ENCODE measurements at regions not wholly inside any gene's neighbourhood (a gene's known extent, or its start where the extent isn't known, plus 50 kb on each side); places are given as distances from the start of the nearest gene placed in this dataset.

- in situ Hi-C loops (cut with MboI; ENCODE audit: low sequenced_read_pairs): no loop called here
- H3K4me1 ChIP-seq: no peaks in the 10 kb centered on the region
Observed at GRCh38 chr1:209341673-209342420, 241.7 kb upstream of the CAMK1G start.

GRCh38 chr1:209342441-209343175 is 240.9 kb upstream of the CAMK1G start:
- in situ Hi-C loops (cut with MboI; ENCODE audit: low sequenced_read_pairs): no loop called here
- no peak overlapping the region for H3K4me3 ChIP-seq
- H3K27me3 ChIP-seq (ENCODE audit: low read depth): peaks cover 8% of the 10 kb centered on the region
- peaks cover 3% of the 10 kb centered on the region; the same call in 1 of the 2 replicates for H3K9me3 ChIP-seq
- DNase-seq (ENCODE audit: low spot score in 2 of 2): no peak
- no peaks in the 10 kb centered on the region for H3K36me3 ChIP-seq (replicated peaks)
- H3K4me1 ChIP-seq: no peaks in the 10 kb centered on the region

More at GRCh38 chr1:209341673-209342420, 241.7 kb upstream of the CAMK1G start:
- H3K4me3 ChIP-seq: no peak overlapping the region
- H3K36me3 ChIP-seq (replicated peaks): no peaks in the 10 kb centered on the region
- DNase-seq (ENCODE audit: low spot score in 2 of 2): no peak
- H3K27me3 ChIP-seq (ENCODE audit: low read depth): peaks cover 8% of the 10 kb centered on the region
- peaks cover 3% of the 10 kb centered on the region; the same call in 1 of the 2 replicates for H3K9me3 ChIP-seq

GRCh38 chr1:209343511-209343910 is 240.0 kb upstream of the CAMK1G start:
- no peaks in the 10 kb centered on the region for H3K4me1 ChIP-seq
- H3K36me3 ChIP-seq (replicated peaks): no peaks in the 10 kb centered on the region
- in situ Hi-C loops (cut with MboI; ENCODE audit: low sequenced_read_pairs): no loop called here
- H3K4me3 ChIP-seq: no peak overlapping the region
- DNase-seq (ENCODE audit: low spot score in 2 of 2): no peak
- H3K27me3 ChIP-seq (ENCODE audit: low read depth): peaks cover 8% of the 10 kb centered on the region
- peaks cover 3% of the 10 kb centered on the region; the same call in 1 of the 2 replicates for H3K9me3 ChIP-seq

GRCh38 chr1:209344156-209344555 is 239.4 kb upstream of the CAMK1G start:
- no peak overlapping the region for H3K4me3 ChIP-seq
- no peaks in the 10 kb centered on the region for H3K4me1 ChIP-seq
- no peak for DNase-seq (ENCODE audit: low spot score in 2 of 2)
- in situ Hi-C loops (cut with MboI; ENCODE audit: low sequenced_read_pairs): no loop called here
- H3K27me3 ChIP-seq (ENCODE audit: low read depth): peaks cover 8% of the 10 kb centered on the region; the same call in 1 of the 2 replicates
- H3K36me3 ChIP-seq (replicated peaks): no peaks in the 10 kb centered on the region
- H3K9me3 ChIP-seq: peaks cover 3% of the 10 kb centered on the region; the same call in 1 of the 2 replicates

- in situ Hi-C loops (cut with MboI; ENCODE audit: low sequenced_read_pairs): no loop called here
Observed at GRCh38 chr1:209349363-209350308, 233.9 kb upstream of the CAMK1G start.

GRCh38 chr1:209353053-209353452 is 230.5 kb upstream of the CAMK1G start:
- Histone ChIP-seq H3K4me3 (no peak overlapping the region), H3K4me1 (peaks cover 15% of the 10 kb centered on the region), H3K27me3 (ENCODE audit: low read depth) (no peaks in the 10 kb centered on the region), H3K36me3 (replicated peaks) (no peaks in the 10 kb centered on the region), H3K9me3 (no peaks in the 10 kb centered on the region)
- DNase-seq (ENCODE audit: low spot score in 2 of 2): no peak
- in situ Hi-C loops (cut with MboI; ENCODE audit: low sequenced_read_pairs): no loop called here

More at GRCh38 chr1:209349363-209350308, 233.9 kb upstream of the CAMK1G start:
- Histone ChIP-seq H3K27me3 (ENCODE audit: low read depth) (no peaks in the 10 kb centered on the region), H3K4me1 (peaks cover 3% of the 10 kb centered on the region), H3K4me3 (no peak overlapping the region), H3K9me3 (peaks cover 3% of the 10 kb centered on the region; the same call in 1 of the 2 replicates), H3K36me3 (replicated peaks) (no peaks in the 10 kb centered on the region)
- DNase-seq (ENCODE audit: low spot score in 2 of 2): no peak

GRCh38 chr1:209354111-209354839 is 229.2 kb upstream of the CAMK1G start:
- Histone ChIP-seq H3K9me3 (no peaks in the 10 kb centered on the region), H3K27me3 (ENCODE audit: low read depth) (no peaks in the 10 kb centered on the region), H3K4me1 (peaks cover 15% of the 10 kb centered on the region), H3K36me3 (replicated peaks) (no peaks in the 10 kb centered on the region), H3K4me3 (no peak overlapping the region)
- in situ Hi-C loops (cut with MboI; ENCODE audit: low sequenced_read_pairs): no loop called here
- DNase-seq (ENCODE audit: low spot score in 2 of 2): peak; percentile 85 to 88

- Histone ChIP-seq H3K4me3 (no peak overlapping the region), H3K36me3 (replicated peaks) (no peaks in the 10 kb centered on the region), H3K4me1 (peaks cover 15% of the 10 kb centered on the region), H3K27me3 (ENCODE audit: low read depth) (no peaks in the 10 kb centered on the region), H3K9me3 (no peaks in the 10 kb centered on the region)
- no peak for DNase-seq (ENCODE audit: low spot score in 2 of 2)
- in situ Hi-C loops (cut with MboI; ENCODE audit: low sequenced_read_pairs): no loop called here
Observed at GRCh38 chr1:209354840-209355165, 228.7 kb upstream of the CAMK1G start.

- no peaks in the 10 kb centered on the region for H3K27me3 ChIP-seq (ENCODE audit: low read depth)
- peak; percentile 54 to 62 for DNase-seq (ENCODE audit: low spot score in 2 of 2)
- no peaks in the 10 kb centered on the region for H3K36me3 ChIP-seq (replicated peaks)
- H3K4me3 ChIP-seq: no peak overlapping the region
- peaks cover 15% of the 10 kb centered on the region for H3K4me1 ChIP-seq
- in situ Hi-C loops (cut with MboI; ENCODE audit: low sequenced_read_pairs): no loop called here
- H3K9me3 ChIP-seq: no peaks in the 10 kb centered on the region
Observed at GRCh38 chr1:209355415-209355814, 228.1 kb upstream of the CAMK1G start.

GRCh38 chr1:209356976-209357377 is 226.5 kb upstream of the CAMK1G start:
- H3K4me3 ChIP-seq: no peak overlapping the region
- H3K9me3 ChIP-seq: no peaks in the 10 kb centered on the region
- peaks cover 15% of the 10 kb centered on the region for H3K4me1 ChIP-seq
- H3K36me3 ChIP-seq (replicated peaks): no peaks in the 10 kb centered on the region
- no peaks in the 10 kb centered on the region for H3K27me3 ChIP-seq (ENCODE audit: low read depth)
- DNase-seq (ENCODE audit: low spot score in 2 of 2): no peak
- in situ Hi-C loops (cut with MboI; ENCODE audit: low sequenced_read_pairs): no loop called here

- Histone ChIP-seq H3K9me3 (no peaks in the 10 kb centered on the region), H3K27me3 (ENCODE audit: low read depth) (no peaks in the 10 kb centered on the region), H3K4me1 (peaks cover 15% of the 10 kb centered on the region), H3K36me3 (replicated peaks) (no peaks in the 10 kb centered on the region), H3K4me3 (no peak overlapping the region)
- in situ Hi-C loops (cut with MboI; ENCODE audit: low sequenced_read_pairs): no loop called here
- no peak for DNase-seq (ENCODE audit: low spot score in 2 of 2)
Observed at GRCh38 chr1:209363112-209363511, 220.4 kb upstream of the CAMK1G start.

- Histone ChIP-seq H3K4me1 (peaks cover 15% of the 10 kb centered on the region), H3K4me3 (no peak overlapping the region), H3K36me3 (replicated peaks) (no peaks in the 10 kb centered on the region), H3K9me3 (no peaks in the 10 kb centered on the region), H3K27me3 (ENCODE audit: low read depth) (no peaks in the 10 kb centered on the region)
- in situ Hi-C loops (cut with MboI; ENCODE audit: low sequenced_read_pairs): no loop called here
- peak; percentile 19 to 51 for DNase-seq (ENCODE audit: low spot score in 2 of 2)
Observed at GRCh38 chr1:209364716-209365115, 218.8 kb upstream of the CAMK1G start.
